Heart left ventricle (tissue), 16 donors: ENCODE measurements at regions not wholly inside any gene's neighbourhood (a gene's known extent, or its start where the extent isn't known, plus 50 kb on each side); places are given as distances from the start of the nearest gene placed in this dataset.

Source experiments
- ATAC-seq, 4 donors: fragments of 200-7000 bp; cut with Tn5 transposase; one replicate each; pipeline ENCODE4 v1.9.1; 2020 to 2022; ENCODE audit warnings: moderate library complexity in 4 of 4, mild to moderate bottlenecking in 3 of 4, moderate number of reproducible peaks in 1 of 4
- DNase-seq, 5 donors: peaks; one replicate each; pipeline ENCODE4 v3.0.0-alpha.2; 2020
- H3K27ac ChIP-seq, 12 donors: fragments of 200-600 bp; sonication (generic) in 4 of 12; one replicate each; pipeline versions ENCODE4 v1.5.0 to v1.8.0; 2016 to 2022; ENCODE audit warnings: mild to moderate bottlenecking in 2 of 12
- H3K27me3 ChIP-seq, 9 donors: fragments of 200-600 bp; sonication (generic) in 2 of 9; one replicate each; pipeline versions ENCODE4 v1.5.1 to v1.8.0; 2016 to 2022; ENCODE audit warnings: mild to moderate bottlenecking in 3 of 9
- H3K36me3 ChIP-seq, 9 donors: fragments of 200-600 bp; sonication (generic) in 2 of 9; one replicate each; pipeline versions ENCODE4 v1.5.0 to v1.8.0; 2018 to 2022; ENCODE audit warnings: mild to moderate bottlenecking in 2 of 9
- H3K4me1 ChIP-seq, 12 donors: fragments of 200-600 bp; sonication (generic) in 4 of 12; one replicate each; pipeline versions ENCODE4 v1.5.0 to v1.8.0; 2016 to 2022; ENCODE audit warnings: mild to moderate bottlenecking in 3 of 12
- H3K4me3 ChIP-seq, 12 donors: fragments of 200-600 bp; sonication (generic) in 4 of 12; one replicate each; pipeline versions ENCODE4 v1.5.0 to v1.8.0; 2017 to 2022; ENCODE audit warnings: mild to moderate bottlenecking in 9 of 12, moderate library complexity in 4 of 12
- H3K9me3 ChIP-seq, 12 donors: fragments of 200-600 bp; sonication (generic) in 4 of 12; one replicate each; pipeline versions ENCODE4 v1.5.0 to v1.8.0; 2016 to 2022; ENCODE audit warnings: mild to moderate bottlenecking in 1 of 12
- POLR2A ChIP-seq, 2 donors: fragments of 450-650 bp; IDR thresholded peaks; one replicate each; pipeline ENCODE4 v1.6.1; 2017; ENCODE audit warnings: antibody characterized with exemption in 2 of 2, mild to moderate bottlenecking in 2 of 2, moderate library complexity in 2 of 2
- WGBS, 4 donors: extraction: QIAGEN DNeasy Blood & Tissue Kit in 2 of 4; methylation state at CpG; one replicate each; pipeline versions ENCODE4 v1.1.5 to v1.1.7; 2013 to 2018; 5-methylcytosine and 5-hydroxymethylcytosine counted together
- intact Hi-C, 10 donors: fragments of 100-400 bp; cut with DNase I; formaldehyde crosslinking; loops; one replicate each; pipeline versions ENCODE4 v1.11.1 to v1.14.2; 2022
- TF ChIP-seq, protein P1 (sequence below), 12 donors: fragments of 200-600 bp; sonication (generic) in 4 of 12; IDR thresholded peaks; one replicate each; pipeline versions ENCODE4 v1.5.0 to v1.8.0; 2018 to 2022; ENCODE audit warnings: antibody characterized with exemption in 12 of 12, mild to moderate bottlenecking in 5 of 12
- donor health status: ischemic (EF 13 %, LVEDD 7.1; RV severe dilation, severe dysfunction).
- donor health status: healthy with polysubstance abuse.
- donor health status: DM: no; HTN: yes; CAD: no.
- donor health status: DM: no; HTN: no; CAD: no.
- donor health status: ischemic (EF 25% LVEDD 6.9; RV normal size, moderate dysfunction).
- donor health status: ischemic (EF 25% LVEDD 5.7; RV mildly dilated, moderate dysfunction).
- donor health status: healthy.
- donor health status: DM: yes; HTN: yes; CAD: no.
- donor health status: ischemic (EF 35%, LVEDD 5.7; RV mildly dilated, moderate dysfunction).
- donor health status: nonischemic (EF 11% LVEDD 7.7; RV severe dilation, severe dysfunction).
- donor health status: DM: yes; HTN: yes; CAD: no.
- donor health status: PGD.
- donor health status: ischemic (EF 29% LVEDD 5.4; RV normal size, mild dysfunction).
- donor health status: nonischemic (EF 23%, LVEDD 6.1; RV moderate dilation, normal function).

DNA sequence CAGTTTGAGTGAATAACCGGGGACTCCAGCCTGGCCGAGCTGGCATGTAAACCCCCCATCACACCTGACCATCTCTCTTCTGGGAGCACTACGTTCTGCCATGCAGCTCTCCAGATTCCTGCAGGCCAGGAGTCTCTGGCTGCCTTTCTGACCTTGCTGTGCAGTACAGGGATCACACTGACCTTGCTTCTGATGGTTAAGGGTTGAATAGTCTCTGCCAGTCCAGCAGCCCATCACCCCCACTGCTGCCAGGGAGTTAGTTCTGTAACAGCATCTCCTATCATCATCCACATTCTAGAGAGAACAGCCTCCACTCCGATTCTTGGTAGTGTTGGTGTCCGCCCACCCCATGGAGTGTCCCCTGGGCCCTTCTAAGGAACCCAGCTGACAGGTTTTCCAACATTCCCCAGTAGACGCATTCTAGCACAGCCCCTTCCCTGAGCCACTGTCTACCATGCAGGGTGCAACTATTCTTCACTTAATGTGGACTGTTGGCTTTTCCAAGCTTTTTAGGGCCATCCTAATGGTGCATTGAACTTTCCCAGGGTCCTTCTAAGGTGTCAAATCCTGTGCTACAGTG, 109.8 kb downstream of the RIPK4 start:
- WGBS, 4 donors, result 72 to 90% (median 81%) methylated on average over 6 of the region's 6 CpGs
- H3K4me1 ChIP-seq, result peaks cover 0 to 13% (median 2%) of the 10 kb centered on the region in 12 donors
- no peak overlapping the region for H3K27ac ChIP-seq
- no peaks in the 10 kb centered on the region for H3K36me3 ChIP-seq
- H3K4me3 ChIP-seq, result no peak overlapping the region
- ATAC-seq (no peak), DNase-seq (no peak)
- no peaks in the 10 kb centered on the region for H3K27me3 ChIP-seq
- intact Hi-C loops, result loop anchor here in 1 of 10 donors (10.0 kb wide), 1 partner anchor 58 kb away; no protein-coding TSS in a partner anchor
- TF ChIP-seq, protein P1, sequence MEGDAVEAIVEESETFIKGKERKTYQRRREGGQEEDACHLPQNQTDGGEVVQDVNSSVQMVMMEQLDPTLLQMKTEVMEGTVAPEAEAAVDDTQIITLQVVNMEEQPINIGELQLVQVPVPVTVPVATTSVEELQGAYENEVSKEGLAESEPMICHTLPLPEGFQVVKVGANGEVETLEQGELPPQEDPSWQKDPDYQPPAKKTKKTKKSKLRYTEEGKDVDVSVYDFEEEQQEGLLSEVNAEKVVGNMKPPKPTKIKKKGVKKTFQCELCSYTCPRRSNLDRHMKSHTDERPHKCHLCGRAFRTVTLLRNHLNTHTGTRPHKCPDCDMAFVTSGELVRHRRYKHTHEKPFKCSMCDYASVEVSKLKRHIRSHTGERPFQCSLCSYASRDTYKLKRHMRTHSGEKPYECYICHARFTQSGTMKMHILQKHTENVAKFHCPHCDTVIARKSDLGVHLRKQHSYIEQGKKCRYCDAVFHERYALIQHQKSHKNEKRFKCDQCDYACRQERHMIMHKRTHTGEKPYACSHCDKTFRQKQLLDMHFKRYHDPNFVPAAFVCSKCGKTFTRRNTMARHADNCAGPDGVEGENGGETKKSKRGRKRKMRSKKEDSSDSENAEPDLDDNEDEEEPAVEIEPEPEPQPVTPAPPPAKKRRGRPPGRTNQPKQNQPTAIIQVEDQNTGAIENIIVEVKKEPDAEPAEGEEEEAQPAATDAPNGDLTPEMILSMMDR (IDR thresholded peaks at IDR 0.05), result no peak
- no peak for TF ChIP-seq POLR2A (IDR thresholded peaks at IDR 0.05)
- no peaks in the 10 kb centered on the region for H3K9me3 ChIP-seq

DNA sequence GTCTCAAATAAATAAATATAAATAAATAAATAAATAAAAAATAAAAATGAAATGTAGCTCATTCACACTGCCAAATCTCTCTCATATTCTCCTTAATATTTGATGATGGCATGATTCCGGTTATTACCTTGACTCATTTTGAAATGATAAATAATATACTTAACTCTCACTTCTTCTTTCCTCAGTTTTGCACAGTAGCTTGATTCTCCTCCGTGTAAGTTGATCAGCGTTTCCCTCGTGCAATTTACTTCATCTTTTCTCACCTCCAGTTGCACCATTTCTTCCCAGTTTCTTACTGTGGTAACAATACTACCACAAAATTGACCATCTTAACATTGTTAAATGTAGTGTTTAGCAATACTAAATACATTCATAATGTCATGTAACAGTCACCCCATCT, 111.6 kb downstream of the RIPK4 start:
- WGBS, 4 donors, result 90 to 96% (median 92%) methylated on average over 4 of the region's 4 CpGs
- H3K9me3 ChIP-seq, result no peaks in the 10 kb centered on the region
- H3K36me3 ChIP-seq, result no peaks in the 10 kb centered on the region
- DNase-seq, result no peak
- peaks cover 0 to 25% (median 6%) of the 10 kb centered on the region in 12 donors for H3K4me1 ChIP-seq
- no peak overlapping the region for H3K4me3 ChIP-seq
- H3K27me3 ChIP-seq, result no peaks in the 10 kb centered on the region
- ATAC-seq, result no peak
- intact Hi-C loops, result loop anchor here in 1 of 10 donors (10.0 kb wide), 1 partner anchor 60 kb away; no protein-coding TSS in a partner anchor
- TF ChIP-seq, protein P1 (IDR thresholded peaks at IDR 0.05), result no peak
- TF ChIP-seq POLR2A (IDR thresholded peaks at IDR 0.05), result no peak
- no peak overlapping the region for H3K27ac ChIP-seq

DNA sequence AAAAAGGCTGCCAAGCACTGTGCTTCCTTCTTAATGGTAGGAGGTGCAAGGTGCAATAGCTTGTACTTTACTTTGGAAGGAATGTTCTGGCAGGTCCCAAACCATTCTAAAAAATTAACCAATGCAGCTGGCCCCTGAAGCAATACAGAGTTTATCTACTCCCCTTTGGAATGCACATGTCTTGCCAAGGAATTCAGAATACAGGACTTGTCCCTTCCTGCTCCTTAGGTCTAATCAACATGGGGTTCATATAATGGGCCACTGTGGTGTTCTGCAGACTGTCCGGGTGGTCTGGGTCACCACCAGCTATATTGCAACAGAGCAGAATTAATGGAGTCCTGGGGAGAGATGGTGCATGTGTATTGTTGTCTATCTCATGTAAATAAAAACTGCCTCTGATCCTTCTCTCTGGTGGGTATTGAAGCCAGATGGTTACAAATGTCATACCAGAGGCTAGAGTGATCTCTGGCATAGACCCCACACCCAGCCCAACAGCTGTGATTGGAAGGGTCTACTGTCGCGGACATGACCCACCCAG, 112.8 kb downstream of the RIPK4 start:
- DNase-seq (no peak), ATAC-seq (peak; percentile 47 to 80 (median 76))
- H3K4me1 ChIP-seq, result peaks cover 0 to 25% (median 6%) of the 10 kb centered on the region in 12 donors
- 56 to 69% (median 62%) methylated on average over 3 of the region's 3 CpGs for WGBS, 4 donors
- intact Hi-C loops, result loop anchor here in 1 of 10 donors (10.0 kb wide), 1 partner anchor 61 kb away; no protein-coding TSS in a partner anchor
- H3K27me3 ChIP-seq, result no peaks in the 10 kb centered on the region
- TF ChIP-seq, protein P1 (IDR thresholded peaks at IDR 0.05), result no peak
- TF ChIP-seq POLR2A (IDR thresholded peaks at IDR 0.05), result no peak
- no peaks in the 10 kb centered on the region for H3K36me3 ChIP-seq
- no peaks in the 10 kb centered on the region for H3K9me3 ChIP-seq
- H3K27ac ChIP-seq, result no peak overlapping the region
- no peak overlapping the region for H3K4me3 ChIP-seq

DNA sequence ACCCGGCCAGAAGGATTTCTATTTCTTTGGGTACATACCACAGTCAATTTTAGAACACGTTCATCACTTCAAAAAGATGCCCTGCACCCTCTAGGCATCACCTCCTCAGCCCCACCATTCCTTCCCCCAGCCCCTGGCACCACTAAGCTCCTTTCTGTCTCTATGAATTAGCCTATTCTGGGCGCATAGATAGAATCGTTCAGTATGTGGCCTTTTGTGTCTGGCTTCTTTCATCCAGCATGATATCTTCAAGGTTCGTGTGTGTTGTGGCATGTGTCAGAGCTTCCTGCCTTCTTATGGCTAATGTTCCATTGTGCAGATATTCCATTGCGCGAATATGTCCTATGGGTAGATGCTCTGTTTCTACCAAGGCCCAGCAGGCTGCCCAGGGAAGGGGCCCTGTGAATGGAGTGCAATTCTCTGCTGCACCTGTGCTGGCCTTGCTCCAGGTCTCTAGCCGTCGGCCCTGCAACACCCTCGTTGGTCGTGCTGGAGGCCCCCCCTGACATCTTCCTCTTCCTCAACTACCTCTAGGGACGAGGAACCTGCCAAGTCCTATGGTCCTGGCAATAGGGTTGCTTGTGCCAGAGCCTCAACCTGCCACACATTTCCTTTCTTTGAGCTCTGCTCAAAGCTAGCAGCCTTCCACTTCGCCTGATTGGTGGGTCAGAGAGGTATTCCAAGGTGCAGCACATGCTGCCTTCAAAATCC, 113.5 kb downstream of the RIPK4 start:
- Histone ChIP-seq H3K4me3 (no peak overlapping the region), H3K27me3 (no peaks in the 10 kb centered on the region), H3K4me1 (peaks cover 0 to 25% (median 6%) of the 10 kb centered on the region in 12 donors), H3K9me3 (no peaks in the 10 kb centered on the region), H3K36me3 (no peaks in the 10 kb centered on the region), H3K27ac (no peak overlapping the region)
- no peak for DNase-seq
- ATAC-seq, result peak in 1 of 4 donors; percentile 25
- 48 to 59% (median 54%) methylated on average over 13 of the region's 13 CpGs for WGBS, 4 donors
- no peak for TF ChIP-seq POLR2A (IDR thresholded peaks at IDR 0.05)
- TF ChIP-seq, protein P1 (IDR thresholded peaks at IDR 0.05), result no peak
- intact Hi-C loops, result loop anchor here in 1 of 10 donors (10.0 kb wide), 1 partner anchor 61 kb away; no protein-coding TSS in a partner anchor
